ENCODE measurements at regions not wholly inside any gene's neighbourhood (a gene's known extent, or its start where the extent isn't known, plus 50 kb on each side); places are given as distances from the start of the nearest gene placed in this dataset.

DNA sequence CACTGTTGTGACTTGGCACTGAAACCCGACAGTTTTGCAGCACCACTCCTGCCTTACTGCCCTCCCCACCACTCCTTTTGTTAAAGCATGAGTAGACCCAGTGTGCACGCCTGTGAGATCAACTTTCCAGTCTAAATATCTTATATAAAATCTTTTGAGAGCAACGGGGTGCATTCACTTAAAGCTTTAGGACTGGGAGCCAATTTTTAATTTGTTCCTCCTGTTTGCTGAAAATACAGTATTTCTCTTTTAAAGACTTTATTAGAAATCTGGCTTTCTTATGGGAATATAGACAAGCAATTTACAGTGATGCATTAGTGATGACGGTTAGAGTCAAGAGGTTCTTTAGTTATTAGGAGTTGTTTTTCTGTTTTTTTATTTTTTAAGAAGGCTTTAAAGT lies 397.5 kb downstream of the TMEM167A start:
- no peak overlapping the region for H3K4me3 ChIP-seq
- intact Hi-C loops (cut with DNase I; ENCODE audit: low total_unique reads), result no loop called here
- no peak overlapping the region for H3K27ac ChIP-seq
- no peak for DNase-seq (ENCODE audit: low spot score in 2 of 2)
- TF ChIP-seq POLR2A (IDR thresholded peaks at IDR 0.05) (no peak), POLR2AphosphoS5 (IDR thresholded peaks at IDR 0.05) (no peak)
- TF ChIP-seq, protein P1, sequence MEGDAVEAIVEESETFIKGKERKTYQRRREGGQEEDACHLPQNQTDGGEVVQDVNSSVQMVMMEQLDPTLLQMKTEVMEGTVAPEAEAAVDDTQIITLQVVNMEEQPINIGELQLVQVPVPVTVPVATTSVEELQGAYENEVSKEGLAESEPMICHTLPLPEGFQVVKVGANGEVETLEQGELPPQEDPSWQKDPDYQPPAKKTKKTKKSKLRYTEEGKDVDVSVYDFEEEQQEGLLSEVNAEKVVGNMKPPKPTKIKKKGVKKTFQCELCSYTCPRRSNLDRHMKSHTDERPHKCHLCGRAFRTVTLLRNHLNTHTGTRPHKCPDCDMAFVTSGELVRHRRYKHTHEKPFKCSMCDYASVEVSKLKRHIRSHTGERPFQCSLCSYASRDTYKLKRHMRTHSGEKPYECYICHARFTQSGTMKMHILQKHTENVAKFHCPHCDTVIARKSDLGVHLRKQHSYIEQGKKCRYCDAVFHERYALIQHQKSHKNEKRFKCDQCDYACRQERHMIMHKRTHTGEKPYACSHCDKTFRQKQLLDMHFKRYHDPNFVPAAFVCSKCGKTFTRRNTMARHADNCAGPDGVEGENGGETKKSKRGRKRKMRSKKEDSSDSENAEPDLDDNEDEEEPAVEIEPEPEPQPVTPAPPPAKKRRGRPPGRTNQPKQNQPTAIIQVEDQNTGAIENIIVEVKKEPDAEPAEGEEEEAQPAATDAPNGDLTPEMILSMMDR (IDR thresholded peaks at IDR 0.05), result no peak
- no peaks in the 10 kb centered on the region for H3K4me1 ChIP-seq
- H3K9me3 ChIP-seq, result no peaks in the 10 kb centered on the region
- H3K27me3 ChIP-seq, result no peaks in the 10 kb centered on the region
- H3K36me3 ChIP-seq, result no peaks in the 10 kb centered on the region

DNA sequence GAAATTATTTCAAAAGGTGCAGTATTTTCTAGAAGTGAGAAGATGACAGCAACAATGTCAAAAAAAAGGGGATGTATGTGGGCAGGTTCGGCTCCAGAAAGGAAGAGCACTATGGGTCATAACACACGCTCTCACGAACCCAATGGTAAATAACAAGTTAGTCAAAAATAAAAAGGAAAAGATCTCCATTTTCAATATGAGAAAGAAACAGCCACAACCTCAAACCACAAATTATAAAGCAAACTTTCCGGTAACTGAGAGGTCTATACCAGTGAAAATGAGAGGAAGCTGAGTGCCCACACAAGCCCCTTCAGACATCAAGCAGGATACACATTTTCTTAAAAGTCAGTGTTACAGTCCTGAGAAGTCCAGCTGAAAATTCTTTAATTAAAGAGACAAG lies 398.5 kb upstream of the RPS23 start:
- Histone ChIP-seq H3K36me3 (no peaks in the 10 kb centered on the region), H3K4me3 (no peak overlapping the region), H3K9me3 (no peaks in the 10 kb centered on the region), H3K27me3 (no peaks in the 10 kb centered on the region), H3K27ac (no peak overlapping the region), H3K4me1 (no peaks in the 10 kb centered on the region)
- intact Hi-C loops (cut with DNase I; ENCODE audit: low total_unique reads), result no loop called here
- TF ChIP-seq POLR2AphosphoS5 (IDR thresholded peaks at IDR 0.05) (no peak), POLR2A (IDR thresholded peaks at IDR 0.05) (no peak)
- TF ChIP-seq, protein P1 (IDR thresholded peaks at IDR 0.05), result no peak
- DNase-seq (ENCODE audit: low spot score in 2 of 2), result no peak

DNA sequence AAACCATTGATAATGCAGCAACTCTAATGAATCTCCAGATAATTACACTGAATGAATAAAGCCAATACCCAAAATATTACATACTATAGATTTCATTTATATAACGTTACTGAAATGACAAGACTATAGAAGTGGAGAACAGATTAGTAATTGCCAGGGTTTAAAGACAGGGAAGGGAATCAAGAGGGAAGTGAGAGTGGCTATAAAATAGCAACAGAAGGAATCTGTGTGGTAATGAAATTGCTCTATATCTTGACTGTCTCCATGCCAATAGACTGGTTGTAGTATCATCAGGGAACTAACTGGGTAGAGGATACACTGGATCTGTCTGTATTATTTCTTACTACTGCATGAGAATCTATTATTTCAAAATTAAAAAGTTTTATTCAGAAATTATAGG lies 396.5 kb upstream of the RPS23 start:
- intact Hi-C loops (cut with DNase I; ENCODE audit: low total_unique reads), result no loop called here
- Histone ChIP-seq H3K27ac (no peak overlapping the region), H3K36me3 (no peaks in the 10 kb centered on the region), H3K27me3 (no peaks in the 10 kb centered on the region), H3K9me3 (no peaks in the 10 kb centered on the region), H3K4me3 (no peak overlapping the region), H3K4me1 (no peaks in the 10 kb centered on the region)
- no peak for DNase-seq (ENCODE audit: low spot score in 2 of 2)
- TF ChIP-seq POLR2AphosphoS5 (IDR thresholded peaks at IDR 0.05) (no peak), POLR2A (IDR thresholded peaks at IDR 0.05) (no peak)
- TF ChIP-seq, protein P1 (IDR thresholded peaks at IDR 0.05), result no peak

DNA sequence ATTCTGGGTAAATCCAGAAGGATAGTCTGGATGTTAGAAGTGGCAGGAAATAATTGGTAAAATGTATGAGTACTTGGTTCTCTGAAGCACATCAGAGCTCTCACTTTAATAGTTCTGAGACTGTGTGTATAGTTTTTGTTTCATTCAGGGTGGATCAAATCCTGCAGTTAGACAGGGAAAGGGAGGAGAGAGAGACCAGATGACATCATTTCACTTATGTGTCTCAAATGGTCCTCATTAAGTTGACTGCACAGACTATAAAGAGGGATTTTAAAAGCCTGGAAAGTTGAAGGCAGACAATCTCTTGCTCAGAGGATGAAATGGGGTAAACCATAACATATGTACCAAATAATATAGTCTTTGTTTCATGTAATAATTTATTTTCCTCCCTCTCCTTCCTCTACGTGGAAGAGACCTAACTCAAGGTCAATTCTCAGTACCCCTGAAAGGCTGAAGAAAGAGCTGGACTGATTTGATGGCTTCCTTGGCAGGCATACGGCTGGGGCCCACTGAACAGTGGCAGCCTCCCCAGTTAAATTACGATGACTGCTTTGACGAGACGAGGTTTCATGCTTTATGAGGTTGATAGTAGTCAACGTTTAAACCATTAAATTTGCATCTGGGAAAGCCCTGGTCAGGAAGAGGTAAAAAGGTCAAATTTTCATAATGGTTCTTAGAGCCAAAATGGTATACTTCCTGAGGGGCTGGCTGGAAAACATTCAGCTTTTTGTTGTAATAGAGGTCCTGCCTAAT lies 395.1 kb upstream of the RPS23 start:
- no peaks in the 10 kb centered on the region for H3K27me3 ChIP-seq
- no peaks in the 10 kb centered on the region for H3K9me3 ChIP-seq
- H3K4me3 ChIP-seq, result no peak overlapping the region
- H3K27ac ChIP-seq, result no peak overlapping the region
- intact Hi-C loops (cut with DNase I; ENCODE audit: low total_unique reads), result no loop called here
- TF ChIP-seq POLR2AphosphoS5 (IDR thresholded peaks at IDR 0.05) (no peak), POLR2A (IDR thresholded peaks at IDR 0.05) (no peak)
- TF ChIP-seq, protein P1 (IDR thresholded peaks at IDR 0.05), result no peak
- no peak for DNase-seq (ENCODE audit: low spot score in 2 of 2)
- H3K36me3 ChIP-seq, result no peaks in the 10 kb centered on the region
- no peaks in the 10 kb centered on the region for H3K4me1 ChIP-seq

DNA sequence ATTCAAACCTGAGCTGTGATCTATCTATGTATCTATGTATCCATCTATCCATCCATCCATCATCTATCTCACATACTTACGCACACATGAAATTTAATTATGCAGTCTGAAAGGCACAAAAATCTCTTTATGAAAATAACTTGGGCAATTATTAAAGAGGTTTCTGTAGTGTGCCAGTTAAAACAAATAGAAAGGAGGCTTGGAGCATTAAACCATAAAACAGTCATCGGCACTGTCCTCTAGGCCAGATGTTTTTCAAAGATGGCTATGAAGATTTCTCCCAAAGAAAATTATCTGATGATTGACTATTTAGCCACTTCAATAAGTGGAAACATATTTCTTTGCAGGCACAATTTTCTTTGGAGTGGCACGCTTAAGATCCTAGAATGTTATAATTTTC lies 392.5 kb upstream of the RPS23 start:
- no peaks in the 10 kb centered on the region for H3K27me3 ChIP-seq
- no peaks in the 10 kb centered on the region for H3K4me1 ChIP-seq
- no peak overlapping the region for H3K27ac ChIP-seq
- H3K9me3 ChIP-seq, result no peaks in the 10 kb centered on the region
- no peaks in the 10 kb centered on the region for H3K36me3 ChIP-seq
- TF ChIP-seq POLR2AphosphoS5 (IDR thresholded peaks at IDR 0.05), result no peak
- no peak for TF ChIP-seq POLR2A (IDR thresholded peaks at IDR 0.05)
- TF ChIP-seq, protein P1 (IDR thresholded peaks at IDR 0.05), result no peak
- no peak overlapping the region for H3K4me3 ChIP-seq
- intact Hi-C loops (cut with DNase I; ENCODE audit: low total_unique reads), result no loop called here
- no peak for DNase-seq (ENCODE audit: low spot score in 2 of 2)
